ENCODE measurements at regions not wholly inside any gene's neighbourhood (a gene's known extent, or its start where the extent isn't known, plus 50 kb on each side); places are given as distances from the start of the nearest gene placed in this dataset.

- TF ChIP-seq YY1 (IDR thresholded peaks at IDR 0.05; ENCODE audit: low read depth) (no peak), USF1 (IDR thresholded peaks at IDR 0.05) (no peak), CREB1 (IDR thresholded peaks at IDR 0.05; ENCODE audit: low read depth) (no peak), MAX (IDR thresholded peaks at IDR 0.05) (no peak), TAF1 (IDR thresholded peaks at IDR 0.05; ENCODE audit: low read depth) (no peak), CEBPB (IDR thresholded peaks at IDR 0.05) (no peak), RAD21 (IDR thresholded peaks at IDR 0.05; ENCODE audit: low read depth) (no peak), NFIC (IDR thresholded peaks at IDR 0.05) (no peak)
These were observed 170.2 kb upstream of the GALNT2 start for GRCh38 chr1:229896861-229897260.

GRCh38 chr1:229897501-229897900 lies 169.5 kb upstream of the GALNT2 start:
- TF ChIP-seq ZBTB7A (IDR thresholded peaks at IDR 0.05; ENCODE audit: low read depth), result no peak
- no peak for TF ChIP-seq TCF12 (IDR thresholded peaks at IDR 0.05; ENCODE audit: low read depth)
- no peak for TF ChIP-seq RAD21 (IDR thresholded peaks at IDR 0.05; ENCODE audit: low read depth)
- TF ChIP-seq NFIC (IDR thresholded peaks at IDR 0.05), result no peak
- no peak for TF ChIP-seq CEBPB (IDR thresholded peaks at IDR 0.05)
- no peak for TF ChIP-seq YY1 (IDR thresholded peaks at IDR 0.05; ENCODE audit: low read depth)
- no peak for TF ChIP-seq TEAD4 (IDR thresholded peaks at IDR 0.05)
- no peak for TF ChIP-seq TAF1 (IDR thresholded peaks at IDR 0.05; ENCODE audit: low read depth)
- no peak for TF ChIP-seq CREB1 (IDR thresholded peaks at IDR 0.05; ENCODE audit: low read depth)
- TF ChIP-seq EP300 (IDR thresholded peaks at IDR 0.05; ENCODE audit: borderline replicate concordance), result no peak
- no peak for TF ChIP-seq EGR1 (IDR thresholded peaks at IDR 0.05)
- no peak for TF ChIP-seq MAX (IDR thresholded peaks at IDR 0.05)
- TF ChIP-seq FOXM1 (IDR thresholded peaks at IDR 0.05; ENCODE audit: borderline replicate concordance, low read depth), result no peak
- no peak for TF ChIP-seq REST (IDR thresholded peaks at IDR 0.05; ENCODE audit: low read depth)
- no peak for TF ChIP-seq USF1 (IDR thresholded peaks at IDR 0.05)

- no peak for TF ChIP-seq CREB1 (IDR thresholded peaks at IDR 0.05; ENCODE audit: low read depth)
- TF ChIP-seq YY1 (IDR thresholded peaks at IDR 0.05; ENCODE audit: low read depth), result no peak
- TF ChIP-seq FOXM1 (IDR thresholded peaks at IDR 0.05; ENCODE audit: borderline replicate concordance, low read depth), result no peak
- no peak for TF ChIP-seq NFIC (IDR thresholded peaks at IDR 0.05)
- TF ChIP-seq USF1 (IDR thresholded peaks at IDR 0.05), result no peak
- TF ChIP-seq EGR1 (IDR thresholded peaks at IDR 0.05), result no peak
- TF ChIP-seq CEBPB (IDR thresholded peaks at IDR 0.05), result no peak
- TF ChIP-seq ZBTB7A (IDR thresholded peaks at IDR 0.05; ENCODE audit: low read depth), result no peak
- no peak for TF ChIP-seq TEAD4 (IDR thresholded peaks at IDR 0.05)
- no peak for TF ChIP-seq RAD21 (IDR thresholded peaks at IDR 0.05; ENCODE audit: low read depth)
- TF ChIP-seq TCF12 (IDR thresholded peaks at IDR 0.05; ENCODE audit: low read depth), result no peak
These were observed 166.8 kb upstream of the GALNT2 start for GRCh38 chr1:229900220-229900619.

GRCh38 chr1:229905031-229905545 lies 161.9 kb upstream of the GALNT2 start:
- TF ChIP-seq CEBPB (IDR thresholded peaks at IDR 0.05) (no peak), ZBTB7A (IDR thresholded peaks at IDR 0.05; ENCODE audit: low read depth) (no peak)

GRCh38 chr1:229905652-229906051 lies 161.4 kb upstream of the GALNT2 start:
- 0 out of 2 replicates have a peak, but pooled peaks have one; percentile 7 for TF ChIP-seq CEBPB (IDR thresholded peaks at IDR 0.05)
- TF ChIP-seq RAD21 (IDR thresholded peaks at IDR 0.05; ENCODE audit: low read depth), result no peak

- TF ChIP-seq CEBPB (IDR thresholded peaks at IDR 0.05) (no peak), NFIC (IDR thresholded peaks at IDR 0.05) (no peak), TEAD4 (IDR thresholded peaks at IDR 0.05) (no peak), TAF1 (IDR thresholded peaks at IDR 0.05; ENCODE audit: low read depth) (no peak), ZBTB7A (IDR thresholded peaks at IDR 0.05; ENCODE audit: low read depth) (no peak), EGR1 (IDR thresholded peaks at IDR 0.05) (no peak), TCF12 (IDR thresholded peaks at IDR 0.05; ENCODE audit: low read depth) (no peak), MAX (IDR thresholded peaks at IDR 0.05) (no peak), FOXM1 (IDR thresholded peaks at IDR 0.05; ENCODE audit: borderline replicate concordance, low read depth) (no peak), YY1 (IDR thresholded peaks at IDR 0.05; ENCODE audit: low read depth) (no peak), USF1 (IDR thresholded peaks at IDR 0.05) (no peak)
These were observed 159.0 kb upstream of the GALNT2 start for GRCh38 chr1:229907884-229908638.
